IPS-15b (cell line): ENCODE measurements at regions not wholly inside any gene's neighbourhood (a gene's known extent, or its start where the extent isn't known, plus 50 kb on each side); places are given as distances from the start of the nearest gene placed in this dataset.
"Not testable (repeated sequence)": the region's sequence is repeated elsewhere in the genome, so short reads cannot be mapped to it uniquely, and the experiment has no call there.

ENCODE experiments used
- H3K27me3 ChIP-seq: one replicate; pipeline ENCODE4 v1.6.1; 2013; ENCODE audit warnings: low read length; ENCODE audit not compliant: control insufficient read depth, insufficient read depth
- H3K36me3 ChIP-seq: one replicate; pipeline ENCODE4 v1.6.1; 2013; ENCODE audit warnings: low read length; ENCODE audit not compliant: control insufficient read depth, insufficient read depth
- H3K4me1 ChIP-seq: one replicate; pipeline ENCODE4 v1.6.1; 2013; ENCODE audit warnings: mild to moderate bottlenecking, low read length; ENCODE audit not compliant: control insufficient read depth, insufficient read depth
- H3K4me3 ChIP-seq: one replicate; pipeline ENCODE4 v1.5.1; 2013; ENCODE audit warnings: low read depth, low read length
- H3K9ac ChIP-seq: one replicate; pipeline ENCODE4 v1.6.1; 2013; ENCODE audit warnings: low read depth, mild to moderate bottlenecking, low read length
- H3K9me3 ChIP-seq: one replicate; pipeline ENCODE4 v1.6.1; 2013; ENCODE audit warnings: mild to moderate bottlenecking, low read length; ENCODE audit not compliant: control insufficient read depth, insufficient read depth

DNA sequence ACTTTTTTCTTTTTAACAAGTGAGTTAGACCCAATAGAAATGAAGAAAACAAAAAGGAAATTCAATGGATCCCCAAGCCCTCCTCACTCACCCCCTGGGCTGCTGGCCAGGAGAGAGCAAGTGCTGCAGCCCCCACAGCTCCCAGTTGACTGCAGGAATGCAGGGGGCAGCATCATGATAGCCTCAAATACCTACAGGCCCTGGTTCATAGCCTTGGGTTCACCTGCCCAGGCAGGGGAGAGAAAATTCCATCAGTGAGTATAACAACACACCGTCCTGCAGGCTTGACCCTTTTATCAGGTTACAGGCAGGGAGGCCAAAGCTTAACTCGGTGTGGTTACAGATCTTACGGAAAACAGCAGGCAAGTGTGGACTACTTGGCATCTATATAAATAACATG lies 76.3 kb downstream of the PHLDA1 start:
- H3K4me3 ChIP-seq: no peak overlapping the region
- H3K4me1 ChIP-seq: peaks cover 19% of the 10 kb centered on the region
- no peak overlapping the region for H3K9ac ChIP-seq

DNA sequence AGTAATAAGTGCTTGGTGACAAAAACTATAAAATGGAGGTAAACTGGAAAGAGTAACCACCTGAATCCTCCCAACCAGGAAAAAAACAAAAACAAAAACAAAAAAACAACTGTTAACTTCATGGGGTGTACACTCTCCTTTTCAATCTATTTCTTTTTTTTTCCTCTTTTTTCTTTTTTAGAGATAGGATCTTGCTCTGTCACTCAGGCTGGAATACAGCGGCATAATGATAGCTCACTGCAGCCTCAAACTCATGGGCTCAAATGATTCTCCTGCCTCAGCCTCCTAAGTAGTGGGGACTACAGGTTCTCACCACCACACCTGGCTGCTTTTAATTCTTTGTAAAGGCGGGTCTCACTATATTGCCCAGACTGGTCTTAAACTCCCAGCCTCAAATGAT lies 76.8 kb downstream of the PHLDA1 start:
- Histone ChIP-seq H3K4me1 (peaks cover 14% of the 10 kb centered on the region), H3K36me3 (no peaks in the 10 kb centered on the region), H3K9me3 (no peaks in the 10 kb centered on the region), H3K9ac (no peak overlapping the region), H3K27me3 (no peaks in the 10 kb centered on the region), H3K4me3 (no peak overlapping the region)

More for the DNA sequence above, 76.3 kb downstream of the PHLDA1 start:
- H3K9me3 ChIP-seq: no peaks in the 10 kb centered on the region
- H3K36me3 ChIP-seq: no peaks in the 10 kb centered on the region
- H3K27me3 ChIP-seq: no peaks in the 10 kb centered on the region

DNA sequence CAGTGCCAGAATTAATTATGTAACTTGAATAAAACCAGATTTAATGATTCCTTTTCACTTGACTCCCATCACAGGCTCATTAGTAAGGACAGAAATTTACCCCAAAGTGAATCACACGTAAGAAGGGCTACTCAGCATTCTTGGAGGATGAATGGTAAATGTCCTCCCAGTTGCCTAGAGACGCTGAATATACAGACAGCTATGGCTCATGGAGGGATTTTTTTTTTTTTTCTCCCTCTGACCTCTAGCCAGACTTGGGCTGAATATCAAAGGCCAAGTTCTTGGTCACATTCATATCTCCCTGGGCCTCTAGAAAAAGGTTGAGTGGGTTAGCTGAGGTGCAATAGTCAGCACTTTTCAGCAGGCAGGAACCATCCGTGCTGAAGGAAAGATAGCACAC lies 77.5 kb downstream of the PHLDA1 start:
- Histone ChIP-seq H3K9ac (no peak overlapping the region), H3K36me3 (no peaks in the 10 kb centered on the region), H3K9me3 (no peaks in the 10 kb centered on the region), H3K27me3 (no peaks in the 10 kb centered on the region), H3K4me3 (no peak overlapping the region), H3K4me1 (peaks cover 7% of the 10 kb centered on the region)

DNA sequence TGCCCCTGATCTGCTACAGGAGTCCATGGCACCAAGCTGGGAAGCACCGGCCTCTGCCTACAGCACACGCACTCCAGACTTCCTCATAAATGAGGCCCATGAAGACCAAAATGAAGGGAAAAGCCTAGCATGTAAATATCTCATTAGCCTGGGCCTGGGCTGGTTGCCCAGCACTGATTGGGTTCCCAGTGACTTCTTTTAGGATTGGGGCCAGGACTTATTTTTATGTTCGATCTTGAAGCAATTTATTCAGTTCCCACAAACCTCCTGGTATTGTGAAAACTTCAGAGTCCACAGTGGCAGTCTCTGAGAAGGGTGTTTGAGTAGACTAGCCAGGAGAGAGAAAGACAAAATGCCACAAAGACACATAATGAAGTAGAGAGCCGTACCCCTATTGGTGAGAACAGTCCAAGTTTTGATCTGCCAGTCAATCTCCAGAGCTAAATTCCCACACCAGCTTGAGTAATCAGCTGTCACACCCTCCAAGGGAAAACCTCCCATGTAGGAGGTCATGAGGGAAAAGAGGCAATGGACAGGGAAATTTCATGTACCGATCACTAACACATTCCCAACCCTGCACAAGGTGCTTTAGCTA lies 78.2 kb downstream of the PHLDA1 start:
- Histone ChIP-seq H3K4me1 (peaks cover 1% of the 10 kb centered on the region), H3K9ac (no peak overlapping the region), H3K9me3 (no peaks in the 10 kb centered on the region), H3K36me3 (no peaks in the 10 kb centered on the region), H3K27me3 (no peaks in the 10 kb centered on the region), H3K4me3 (no peak overlapping the region)

- Histone ChIP-seq H3K4me3 (no peak overlapping the region), H3K9ac (no peak overlapping the region), H3K4me1 (no peaks in the 10 kb centered on the region), H3K9me3 (no peaks in the 10 kb centered on the region), H3K36me3 (no peaks in the 10 kb centered on the region), H3K27me3 (no peaks in the 10 kb centered on the region)
Measured at GRCh38 chr12:75951399-75952278, 79.9 kb downstream of the PHLDA1 start.

GRCh38 chr12:75947156-75947723 lies 84.3 kb downstream of the PHLDA1 start:
- peaks cover 21% of the 10 kb centered on the region for H3K4me1 ChIP-seq
- H3K9ac ChIP-seq: no peak overlapping the region
- H3K9me3 ChIP-seq: no peaks in the 10 kb centered on the region
- H3K36me3 ChIP-seq: no peaks in the 10 kb centered on the region
- H3K27me3 ChIP-seq: no peaks in the 10 kb centered on the region
- no peak overlapping the region for H3K4me3 ChIP-seq

GRCh38 chr12:75945581-75945980 lies 86.0 kb downstream of the PHLDA1 start:
- H3K4me3 ChIP-seq: no peak overlapping the region
- H3K9ac ChIP-seq: no peak overlapping the region
- no peaks in the 10 kb centered on the region for H3K36me3 ChIP-seq
- no peaks in the 10 kb centered on the region for H3K27me3 ChIP-seq
- peaks cover under 1% of the 10 kb centered on the region for H3K9me3 ChIP-seq
- H3K4me1 ChIP-seq: peaks cover 21% of the 10 kb centered on the region

DNA sequence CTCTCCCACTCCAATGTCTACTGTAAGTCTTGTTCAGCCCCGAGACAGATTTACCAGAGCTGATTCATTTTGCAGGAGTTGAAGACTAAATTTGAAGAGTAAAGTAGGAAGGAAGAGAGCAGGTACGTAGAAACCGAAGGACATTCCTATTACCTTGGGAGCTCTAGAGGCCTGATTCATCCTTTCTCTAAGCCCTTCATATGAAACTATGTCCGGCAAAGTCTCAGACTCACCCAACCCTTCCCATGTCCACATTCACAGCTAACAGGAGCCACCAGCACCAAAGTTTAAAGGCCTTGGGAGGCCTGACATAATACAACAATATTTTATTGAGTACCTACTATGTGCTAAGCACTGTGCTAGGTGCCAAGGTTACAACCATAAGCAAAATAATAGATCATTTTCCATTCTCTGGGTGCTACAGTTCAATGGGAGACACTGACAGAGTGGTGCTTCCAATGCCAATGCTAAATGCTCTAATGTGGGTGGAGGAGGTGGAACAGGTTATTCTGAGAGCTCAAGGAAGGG lies 86.6 kb downstream of the PHLDA1 start:
- peaks cover 2% of the 10 kb centered on the region for H3K9me3 ChIP-seq
- peaks cover 21% of the 10 kb centered on the region for H3K4me1 ChIP-seq
- no peaks in the 10 kb centered on the region for H3K27me3 ChIP-seq
- H3K4me3 ChIP-seq: no peak overlapping the region
- no peaks in the 10 kb centered on the region for H3K36me3 ChIP-seq
- peak overlapping the region; percentile 28 for H3K9ac ChIP-seq

DNA sequence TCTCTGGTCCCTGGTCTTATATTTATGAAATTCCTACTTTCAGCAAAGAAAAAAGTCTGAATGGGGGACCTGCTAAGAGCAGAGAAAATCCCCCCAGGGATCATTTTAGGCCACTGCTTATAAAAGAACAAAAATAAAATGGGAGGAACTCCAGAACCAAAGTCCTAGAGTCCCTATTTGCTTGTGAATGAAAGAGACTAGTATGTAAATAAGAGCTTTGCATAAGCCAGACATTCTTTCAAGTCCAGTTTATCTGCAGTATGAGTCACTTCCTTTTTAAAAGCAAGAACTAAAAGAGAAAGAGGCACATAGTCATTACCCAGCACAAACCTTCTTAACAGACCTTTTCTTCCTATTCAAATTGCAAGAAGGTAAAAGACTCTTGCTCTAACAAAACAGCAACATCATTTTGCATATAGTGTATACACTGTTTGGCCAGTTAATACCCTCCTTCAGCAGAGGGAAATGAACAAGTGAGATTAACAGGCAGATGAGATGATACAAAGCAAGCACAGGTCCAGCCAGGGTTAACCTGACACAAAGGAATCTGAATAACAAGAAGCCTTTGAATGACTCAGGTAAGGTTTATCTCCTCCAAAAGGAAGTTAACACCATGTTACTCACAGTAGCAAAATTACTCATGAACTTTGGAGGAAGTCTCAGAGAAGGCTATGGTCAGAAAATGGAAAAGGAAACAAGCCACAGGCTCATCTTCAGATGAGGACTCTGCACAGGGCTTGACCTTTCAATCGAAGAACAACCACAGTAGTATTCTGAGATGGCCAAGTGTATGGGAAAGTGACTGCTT lies 87.3 kb downstream of the PHLDA1 start:
- H3K36me3 ChIP-seq: no peaks in the 10 kb centered on the region
- H3K9me3 ChIP-seq: peaks cover 2% of the 10 kb centered on the region
- no peak overlapping the region for H3K9ac ChIP-seq
- no peaks in the 10 kb centered on the region for H3K27me3 ChIP-seq
- H3K4me1 ChIP-seq: peaks cover 21% of the 10 kb centered on the region
- no peak overlapping the region for H3K4me3 ChIP-seq

DNA sequence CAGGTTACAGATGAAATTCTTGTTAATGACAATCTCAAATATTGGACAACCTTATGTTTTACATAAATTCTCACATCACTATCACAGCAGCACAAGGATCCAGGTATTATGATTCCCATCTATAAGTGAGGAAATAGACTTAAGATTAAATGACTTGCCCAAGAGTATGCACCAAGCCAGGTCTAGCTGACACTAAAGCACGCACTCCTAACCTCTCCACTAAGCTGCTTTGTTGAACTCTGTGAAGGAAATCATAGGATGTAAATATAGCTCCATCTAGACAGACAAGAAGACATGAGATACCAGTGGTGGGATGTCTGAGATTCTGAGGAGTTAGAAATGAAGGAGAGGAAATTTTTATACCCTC lies 87.9 kb downstream of the PHLDA1 start:
- H3K27me3 ChIP-seq: peaks cover 3% of the 10 kb centered on the region
- no peak overlapping the region for H3K4me3 ChIP-seq
- no peaks in the 10 kb centered on the region for H3K36me3 ChIP-seq
- peaks cover 2% of the 10 kb centered on the region for H3K9me3 ChIP-seq
- no peak overlapping the region for H3K9ac ChIP-seq
- H3K4me1 ChIP-seq: peaks cover 21% of the 10 kb centered on the region

GRCh38 chr12:75941661-75942060 lies 89.9 kb downstream of the PHLDA1 start:
- H3K4me3 ChIP-seq, H3K36me3 ChIP-seq, H3K9ac ChIP-seq, H3K9me3 ChIP-seq: not testable (repeated sequence)
- Histone ChIP-seq H3K27me3 (peaks cover 14% of the 10 kb centered on the region), H3K4me1 (peaks cover 21% of the 10 kb centered on the region)
